IPS-NIHi7 (cell line): ENCODE measurements at regions not wholly inside any gene's neighbourhood (a gene's known extent, or its start where the extent isn't known, plus 50 kb on each side); places are given as distances from the start of the nearest gene placed in this dataset.
"Not testable (repeated sequence)": the region's sequence is repeated elsewhere in the genome, so short reads cannot be mapped to it uniquely, and the experiment has no call there.

Experiments
- DNase-seq: peaks from one replicate; pipeline ENCODE4 v3.0.0; 2012; ENCODE audit warnings: mixed read lengths; ENCODE audit errors: extremely low spot score

DNA sequence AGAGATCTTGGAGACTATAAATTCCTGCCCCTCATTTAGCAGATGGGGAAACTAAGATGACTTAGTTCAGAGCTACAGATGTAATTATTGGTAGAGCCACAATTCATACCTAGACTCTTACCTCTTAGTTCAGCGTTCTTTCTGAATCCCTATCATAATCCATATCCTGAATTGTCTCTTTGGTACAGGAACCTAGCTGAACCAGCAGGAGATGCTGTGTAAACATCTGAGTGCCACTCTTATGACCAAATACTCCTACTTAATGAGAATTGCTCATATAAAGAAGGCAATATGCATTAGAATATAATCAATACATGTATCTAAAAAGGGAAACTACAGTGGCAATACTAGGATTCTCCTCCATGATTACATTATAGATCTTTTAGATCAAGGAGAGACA, 459.0 kb downstream of the SIPA1L2 start:
- no peak for DNase-seq

DNA sequence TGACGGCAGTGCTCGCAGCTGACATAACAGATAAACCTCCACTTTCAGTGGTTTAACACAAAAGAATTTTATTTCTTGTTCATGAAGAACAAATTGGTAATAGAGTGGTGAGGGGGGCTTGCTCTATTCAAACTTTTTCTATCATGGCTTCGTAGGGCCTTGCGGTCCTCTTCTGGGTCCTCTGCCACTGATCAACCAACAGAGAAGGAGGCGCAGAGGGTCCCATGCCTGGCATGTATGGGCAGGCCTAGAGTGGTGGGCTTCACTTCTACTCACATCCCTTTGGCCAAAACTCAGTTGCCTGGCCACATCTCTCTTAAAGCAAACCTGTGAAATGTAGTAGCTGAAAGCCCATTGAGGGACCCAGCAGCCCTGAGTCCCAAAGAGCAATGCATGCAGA, 460.5 kb downstream of the SIPA1L2 start:
- DNase-seq: no peak

DNA sequence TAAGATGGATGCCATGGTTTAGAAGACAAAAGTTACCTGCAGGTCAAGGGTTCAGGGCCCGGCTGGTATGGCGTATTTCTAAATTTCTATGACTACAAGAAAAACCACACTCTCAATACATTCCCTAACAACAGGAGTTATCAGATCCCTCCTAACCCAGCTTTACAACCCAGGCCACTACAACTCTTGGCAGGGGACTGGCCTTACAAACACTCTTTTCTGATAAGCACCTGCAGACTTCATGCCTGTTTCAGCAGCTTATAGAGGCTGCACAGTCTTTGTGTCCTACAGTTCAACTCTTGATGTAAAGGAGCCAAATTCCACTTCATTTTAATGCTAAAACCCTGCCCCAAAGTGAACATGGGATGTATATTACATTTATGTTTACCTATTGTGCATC, 461.4 kb downstream of the SIPA1L2 start:
- no peak for DNase-seq

DNA sequence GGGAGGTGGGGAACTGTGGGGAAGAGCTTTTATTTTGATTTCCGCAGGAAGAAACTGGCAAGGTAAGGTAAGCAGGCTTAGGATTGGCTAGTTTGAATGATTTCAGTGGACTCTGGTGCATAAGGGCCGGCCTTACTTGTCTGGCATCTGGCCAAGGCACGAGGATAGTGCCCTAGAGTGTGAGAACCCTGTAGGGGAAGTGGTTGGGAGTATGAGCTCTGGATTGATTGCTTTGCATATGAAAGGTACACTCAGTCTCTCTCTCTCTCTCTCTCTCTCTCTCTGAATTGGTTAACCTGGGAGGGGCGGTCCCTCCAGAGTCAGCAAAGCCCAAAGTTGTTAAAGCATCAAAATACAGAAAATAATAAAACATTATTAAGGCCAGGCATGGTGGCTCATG, 463.0 kb downstream of the SIPA1L2 start:
- peak; percentile 49 for DNase-seq

DNA sequence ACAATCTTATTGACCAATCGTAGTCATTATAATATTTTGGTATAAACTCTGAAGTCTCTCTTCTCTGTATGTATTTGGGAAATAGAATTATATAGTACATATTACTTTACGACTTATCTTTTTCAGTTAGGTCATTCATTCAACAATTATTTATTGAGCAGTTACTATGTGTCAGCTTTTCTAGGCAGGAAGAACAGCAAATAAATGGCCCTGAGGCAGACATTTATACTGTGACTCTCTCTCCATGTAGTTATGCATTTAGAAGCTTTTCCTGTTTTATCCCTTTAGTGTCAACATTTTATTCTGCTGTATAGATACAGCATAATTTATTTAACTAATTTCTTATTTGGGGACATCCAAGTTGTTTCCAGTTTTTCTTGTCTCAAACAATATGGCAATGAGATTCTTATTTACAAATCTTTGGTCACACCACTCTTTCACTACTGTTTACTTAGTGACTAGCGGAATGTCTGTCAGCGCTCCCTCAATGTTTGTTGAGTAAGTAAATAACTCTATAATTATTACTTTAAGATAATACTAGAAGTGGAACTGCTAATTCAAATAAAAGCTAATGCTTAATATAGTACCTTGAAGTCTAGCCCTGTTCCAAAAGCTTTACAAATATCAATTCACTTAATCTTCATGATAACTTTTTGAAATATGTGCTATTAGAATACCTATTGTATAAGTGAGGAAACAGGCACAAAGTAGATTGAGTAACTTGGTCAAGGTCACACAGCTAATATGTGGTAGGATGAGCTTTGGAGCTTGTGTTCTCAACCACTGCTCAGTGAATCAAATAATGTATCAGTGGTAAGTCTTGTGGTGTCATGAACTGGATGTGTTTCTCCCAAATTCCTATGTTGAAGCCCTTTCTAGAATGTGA, 465.6 kb downstream of the SIPA1L2 start:
- no peak for DNase-seq

DNA sequence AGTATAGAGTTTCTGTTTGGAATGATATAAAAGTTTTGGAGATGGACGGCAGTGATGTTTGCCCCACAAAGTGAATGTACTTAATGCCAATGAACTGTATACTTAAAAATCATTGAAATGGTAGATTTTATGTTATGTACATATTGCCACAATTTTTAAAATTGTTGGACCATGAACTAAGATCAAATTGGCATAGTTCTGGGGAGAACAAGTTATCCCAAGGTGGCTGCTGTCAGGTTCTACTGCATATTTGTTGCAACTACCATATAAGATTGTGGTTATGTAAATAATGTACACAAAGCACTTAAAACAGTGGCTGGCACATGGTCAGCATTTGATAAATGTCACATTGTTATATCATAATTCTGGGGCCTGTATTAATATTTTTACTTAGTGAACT, 466.4 kb downstream of the SIPA1L2 start:
- DNase-seq: no peak

DNA sequence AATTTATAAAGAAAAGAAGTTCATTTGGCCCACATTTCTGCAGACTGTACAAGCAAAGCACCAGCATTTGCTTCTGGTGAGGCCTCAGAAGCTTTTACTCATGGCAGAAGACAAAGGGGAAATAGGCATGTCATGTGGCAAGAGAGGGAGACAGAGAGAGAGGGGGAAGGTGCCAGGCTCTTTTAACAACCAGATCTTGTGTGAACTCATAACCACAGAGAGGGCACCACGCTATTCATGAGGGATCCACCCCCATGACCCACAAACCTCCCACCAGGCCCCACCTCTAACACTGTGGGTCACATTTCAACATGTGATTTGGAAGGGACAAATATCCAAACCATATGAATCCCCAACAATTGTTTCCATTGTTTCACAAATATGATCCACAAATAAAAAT, 467.9 kb downstream of the SIPA1L2 start:
- DNase-seq: no peak

DNA sequence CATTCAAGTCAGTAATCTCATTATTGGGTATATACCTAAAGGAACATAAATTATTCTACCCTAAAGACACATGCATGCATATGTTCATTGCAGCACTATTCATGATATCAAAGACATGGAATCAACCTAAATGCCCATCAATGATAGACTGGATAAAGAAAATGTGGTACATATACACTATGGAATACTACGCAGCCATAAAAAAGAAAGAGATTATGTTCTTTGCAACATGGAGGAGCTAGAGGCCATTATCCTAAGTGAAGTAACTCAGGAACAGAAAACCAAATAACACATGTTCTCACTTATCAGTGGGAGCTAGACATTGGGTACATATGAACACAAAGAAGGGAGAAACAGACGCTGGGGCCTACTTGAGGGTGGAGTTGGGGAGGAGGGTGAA, 471.4 kb downstream of the SIPA1L2 start:
- not testable (repeated sequence) for DNase-seq

DNA sequence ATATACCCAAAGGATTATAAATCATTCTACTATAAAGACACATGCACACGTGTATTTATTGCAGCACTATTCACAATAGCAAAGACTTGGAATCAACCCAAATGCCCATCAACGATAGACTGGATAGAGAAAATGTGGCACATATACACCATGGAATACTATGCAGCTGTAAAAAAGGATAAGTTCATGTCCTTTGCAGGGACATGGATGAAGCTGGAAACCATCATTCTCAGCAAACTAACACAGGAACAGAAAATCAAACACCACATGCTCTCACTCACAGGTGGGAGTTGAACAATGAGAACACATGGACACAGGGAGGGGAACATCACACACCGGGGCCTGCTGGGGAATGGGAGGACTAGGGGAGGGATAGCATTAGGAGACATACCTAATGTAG, 473.9 kb downstream of the SIPA1L2 start:
- DNase-seq: not testable (repeated sequence)

DNA sequence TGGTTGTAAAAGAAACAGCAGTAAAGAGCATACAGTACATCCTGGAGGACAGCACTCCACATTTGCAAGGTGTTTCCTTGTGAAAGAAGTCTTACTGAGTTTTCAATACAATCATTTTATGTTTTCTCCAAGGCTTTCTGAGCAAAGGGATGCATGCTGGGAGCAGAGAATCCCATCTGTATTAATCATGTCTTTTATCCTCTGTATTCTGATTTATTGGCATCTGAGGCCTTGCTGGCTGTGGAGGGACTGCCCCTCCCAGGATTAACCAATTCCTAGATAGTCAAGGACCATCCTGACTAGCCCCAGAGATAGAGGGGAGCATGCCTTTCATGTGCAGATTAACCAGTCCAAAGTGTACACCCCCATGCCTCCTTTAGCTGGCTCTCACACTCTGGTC, 476.3 kb downstream of the SIPA1L2 start:
- no peak for DNase-seq

DNA sequence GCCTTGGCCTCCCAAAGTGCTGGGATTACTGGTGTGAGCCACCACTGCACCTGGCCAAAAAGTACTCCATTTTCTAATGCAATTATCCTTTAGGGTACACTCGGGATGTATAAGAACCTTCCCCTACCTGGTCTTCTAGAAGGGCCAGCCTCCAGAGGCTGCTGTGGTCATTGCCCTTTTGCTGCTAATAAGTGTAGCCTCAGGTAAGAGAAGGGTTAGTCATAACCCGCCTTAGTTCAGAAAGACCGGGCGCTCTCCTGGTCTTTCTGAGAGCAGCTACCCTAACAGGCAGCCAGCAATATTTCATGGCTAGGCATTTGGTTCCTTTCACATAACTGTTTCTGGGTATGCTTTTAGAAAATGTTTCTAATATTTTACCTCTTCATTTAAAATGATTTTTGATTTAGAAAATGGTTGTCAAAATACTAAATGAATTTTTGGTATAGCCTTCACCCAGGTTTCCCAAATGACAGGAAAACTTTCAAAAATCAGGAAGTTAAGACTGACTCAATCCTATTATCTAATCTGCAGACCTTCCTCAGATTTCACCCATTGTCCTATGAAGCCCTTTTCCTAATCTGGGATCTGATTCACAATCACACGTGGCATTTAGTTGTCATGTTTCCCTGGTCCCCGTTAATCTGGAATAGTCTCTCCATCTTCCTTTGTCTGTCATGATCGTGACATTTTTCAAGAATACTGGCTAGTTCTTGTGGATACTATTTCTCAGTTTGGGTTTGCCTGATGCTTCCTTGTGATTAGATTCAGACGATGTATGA, 479.0 kb downstream of the SIPA1L2 start:
- no peak for DNase-seq

DNA sequence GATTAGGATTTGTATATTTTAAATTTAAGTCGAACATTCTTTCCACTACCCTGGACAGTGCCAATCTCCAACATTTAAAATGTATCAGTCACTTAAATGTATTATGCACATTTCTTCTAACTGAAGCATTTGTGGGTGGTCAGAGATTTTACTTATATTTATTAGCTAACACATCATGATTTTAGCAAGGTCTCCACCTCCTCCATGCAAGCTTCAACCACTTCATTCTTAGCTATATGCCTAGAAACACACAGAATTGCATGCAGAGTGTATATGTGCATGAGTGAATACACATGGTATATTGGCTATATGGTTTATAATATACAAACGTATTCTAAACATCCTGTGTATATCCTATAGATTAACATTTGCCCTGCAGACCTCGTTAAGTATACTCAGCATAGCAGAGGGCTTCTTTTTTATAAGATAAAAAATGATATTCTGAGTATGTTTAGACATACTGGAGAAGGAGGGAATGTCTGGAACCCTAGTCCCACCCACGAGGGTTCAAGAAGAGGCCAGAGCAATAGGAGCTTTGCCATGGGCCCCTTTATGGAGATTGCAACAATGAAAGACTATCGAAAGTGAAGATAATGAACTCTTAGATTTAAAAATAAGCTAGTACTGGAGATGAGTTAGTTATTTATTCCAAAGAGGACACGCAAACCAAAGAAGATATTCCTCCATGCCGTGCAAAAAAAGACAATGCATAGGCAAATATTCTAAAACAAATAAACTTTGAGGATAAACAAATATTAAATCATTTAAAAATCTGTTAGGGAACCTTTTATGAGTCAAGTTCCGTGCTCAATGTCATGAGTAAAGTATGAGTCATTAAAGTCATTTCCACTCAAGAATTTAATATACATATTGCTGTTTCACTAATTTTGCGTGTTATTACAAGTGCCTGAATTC, 480.4 kb downstream of the SIPA1L2 start:
- no peak for DNase-seq

DNA sequence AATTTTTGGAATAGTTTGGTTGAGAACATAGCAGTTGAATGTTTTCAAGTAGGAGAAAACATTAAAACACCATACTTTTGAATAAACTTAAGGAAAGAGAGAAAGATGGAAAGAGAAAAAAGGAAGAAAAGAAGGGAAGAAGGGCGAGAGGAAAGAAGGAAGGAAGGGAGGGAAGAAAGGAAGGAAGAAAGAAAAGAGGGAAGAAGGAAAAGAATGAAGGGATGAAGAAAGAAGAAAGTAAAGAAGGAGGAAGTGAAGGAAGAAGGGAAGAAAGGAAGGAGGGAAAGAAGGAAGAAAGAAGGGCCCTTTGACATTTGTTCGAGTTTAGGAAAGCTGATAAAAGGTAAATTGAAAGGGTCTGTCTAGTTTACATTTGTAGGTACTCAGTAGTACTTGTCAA, 482.7 kb downstream of the SIPA1L2 start:
- no peak for DNase-seq

DNA sequence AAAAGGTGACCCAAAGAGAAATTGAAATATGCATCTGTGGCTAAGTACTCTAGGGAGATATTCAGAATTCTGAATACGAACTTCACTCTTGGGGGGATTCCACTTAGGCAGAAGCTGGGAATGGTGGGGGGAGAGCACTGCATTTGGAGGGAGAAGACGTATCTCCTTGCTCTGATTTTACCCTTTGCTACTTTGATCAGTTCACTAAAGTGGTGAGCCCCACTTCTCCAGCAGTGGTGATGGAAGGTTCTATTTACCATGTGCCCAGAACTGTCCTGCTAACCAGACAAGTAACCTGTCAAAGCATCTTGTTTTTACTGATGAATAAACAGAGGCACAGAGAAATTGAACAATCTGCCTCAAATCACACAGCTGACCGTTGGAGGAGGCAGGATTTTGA, 483.4 kb downstream of the SIPA1L2 start:
- DNase-seq: no peak

DNA sequence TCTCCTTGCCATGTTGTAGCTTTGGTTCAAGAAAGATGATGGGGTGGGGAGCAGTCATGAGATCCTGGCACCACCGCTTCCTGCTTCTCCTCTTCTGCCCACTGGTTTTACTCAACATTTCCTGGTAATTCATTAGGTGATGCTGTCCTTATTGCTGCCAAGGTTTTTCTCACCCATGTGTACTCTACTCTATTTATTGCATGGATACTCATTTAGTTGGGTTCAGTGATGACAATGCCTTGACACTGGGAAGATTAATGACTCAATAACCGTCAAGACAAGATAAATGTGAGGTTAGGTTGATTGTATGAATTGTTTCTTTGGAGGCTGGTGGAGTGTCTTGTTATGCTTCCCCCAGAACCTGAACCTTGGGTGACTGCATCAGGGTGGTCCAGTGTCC, 484.2 kb downstream of the SIPA1L2 start:
- DNase-seq: no peak

DNA sequence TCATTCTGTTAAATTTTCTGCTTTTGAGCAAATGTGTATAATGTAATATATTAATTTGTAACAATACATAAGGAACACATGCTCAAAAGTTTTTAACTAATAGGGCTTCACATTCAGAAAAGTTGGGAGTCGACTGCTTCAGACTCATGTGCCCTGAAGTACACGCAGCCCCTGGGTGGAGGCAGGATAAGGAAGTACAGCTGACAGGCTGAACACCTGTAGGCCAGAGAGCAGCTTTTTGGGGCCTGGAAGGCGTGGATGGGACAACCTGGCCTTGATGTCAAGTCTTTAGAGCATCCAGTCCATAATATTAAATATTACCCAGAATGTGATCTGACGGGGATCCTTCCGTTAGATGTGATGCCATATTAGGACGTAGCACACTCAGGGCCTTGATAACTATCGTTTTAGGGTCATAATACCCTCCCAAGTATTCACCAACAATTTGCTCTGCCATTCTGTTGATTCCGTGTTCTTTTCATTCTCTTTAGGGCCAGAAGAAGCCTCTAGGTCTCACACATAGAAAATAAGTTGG, 485.2 kb downstream of the SIPA1L2 start:
- no peak for DNase-seq

DNA sequence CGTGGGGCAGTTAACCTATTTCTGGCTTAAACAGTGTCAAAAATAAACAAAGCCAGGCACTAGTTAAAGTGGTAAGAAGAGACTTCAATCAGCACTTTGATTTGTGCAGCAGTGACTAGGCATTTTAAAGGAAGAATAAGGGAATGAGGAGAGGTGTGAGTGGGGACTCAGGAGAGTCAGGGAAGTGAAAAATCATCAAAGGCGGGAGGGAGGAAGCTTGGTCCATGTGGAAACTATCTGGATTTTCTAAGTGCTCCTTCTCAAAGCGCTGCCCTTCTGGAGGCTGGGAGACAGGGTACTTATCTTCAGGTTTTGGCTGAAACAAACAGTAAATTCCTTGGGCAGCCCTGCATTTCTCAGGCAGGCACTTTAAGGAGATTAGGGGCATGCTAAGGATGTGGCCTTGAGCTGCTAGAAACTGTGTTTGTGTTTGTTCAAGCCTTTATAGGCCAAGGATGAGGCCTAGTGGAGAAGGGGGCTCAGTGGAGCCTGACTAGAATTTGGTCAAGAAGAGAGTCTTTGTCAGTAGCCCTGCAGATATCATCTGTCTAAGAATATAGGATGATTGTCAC, 486.5 kb downstream of the SIPA1L2 start:
- DNase-seq: no peak

DNA sequence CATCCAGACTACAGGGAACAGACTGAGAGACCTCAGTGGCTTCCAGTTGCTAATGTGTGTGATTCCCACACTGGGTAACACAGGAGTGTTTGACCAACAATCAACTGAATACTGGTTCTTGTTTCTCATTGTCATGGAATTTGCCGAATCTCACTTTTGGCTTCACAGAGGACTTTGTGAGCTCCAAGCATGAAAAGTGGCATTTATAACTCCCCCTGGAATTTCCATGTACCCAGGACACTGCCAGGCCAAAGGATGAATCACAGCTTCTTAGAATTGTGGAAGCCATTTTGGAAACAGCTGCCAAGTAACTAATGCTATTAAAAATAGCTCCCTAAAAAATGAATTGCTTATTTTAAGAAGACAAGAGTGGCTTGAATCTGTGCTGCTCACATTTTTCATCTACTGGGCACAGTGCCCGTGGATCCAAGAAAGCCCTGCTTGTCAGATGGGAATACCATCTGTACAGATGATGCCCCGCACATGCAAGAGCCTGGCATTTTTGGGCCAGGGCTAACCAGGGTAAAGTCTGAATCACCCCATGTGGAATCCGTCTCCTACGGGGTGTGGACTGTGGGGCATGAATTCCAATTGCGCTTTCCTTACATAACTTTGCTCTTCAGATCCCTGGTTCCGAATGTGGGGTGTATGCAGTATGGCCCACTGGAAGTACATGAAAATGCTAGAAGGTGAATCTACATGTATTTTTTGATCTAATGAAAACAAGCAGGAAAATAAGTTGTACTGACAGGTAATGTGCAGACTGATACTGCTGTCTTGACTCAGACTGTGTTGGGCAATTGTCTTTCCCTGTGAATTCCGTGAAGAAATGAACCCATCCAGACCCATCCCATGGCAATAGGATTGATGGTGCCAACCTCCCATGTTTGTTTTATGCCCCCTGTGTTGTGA, 487.3 kb downstream of the SIPA1L2 start:
- DNase-seq: no peak

DNA sequence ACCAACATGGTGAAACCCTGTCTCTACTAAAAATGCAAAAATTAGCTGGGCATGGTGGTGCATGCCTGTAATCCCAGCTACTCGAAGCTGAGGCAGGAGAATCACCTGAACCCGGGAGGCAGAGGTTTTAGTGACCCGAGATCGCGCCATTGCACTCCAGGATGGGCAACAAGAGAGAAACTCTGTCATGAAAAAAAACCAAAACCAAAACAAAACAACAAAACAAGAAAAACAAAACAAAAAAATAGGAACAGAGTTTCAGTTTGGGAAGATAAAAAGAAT, 488.8 kb downstream of the SIPA1L2 start:
- DNase-seq: not testable (repeated sequence)

DNA sequence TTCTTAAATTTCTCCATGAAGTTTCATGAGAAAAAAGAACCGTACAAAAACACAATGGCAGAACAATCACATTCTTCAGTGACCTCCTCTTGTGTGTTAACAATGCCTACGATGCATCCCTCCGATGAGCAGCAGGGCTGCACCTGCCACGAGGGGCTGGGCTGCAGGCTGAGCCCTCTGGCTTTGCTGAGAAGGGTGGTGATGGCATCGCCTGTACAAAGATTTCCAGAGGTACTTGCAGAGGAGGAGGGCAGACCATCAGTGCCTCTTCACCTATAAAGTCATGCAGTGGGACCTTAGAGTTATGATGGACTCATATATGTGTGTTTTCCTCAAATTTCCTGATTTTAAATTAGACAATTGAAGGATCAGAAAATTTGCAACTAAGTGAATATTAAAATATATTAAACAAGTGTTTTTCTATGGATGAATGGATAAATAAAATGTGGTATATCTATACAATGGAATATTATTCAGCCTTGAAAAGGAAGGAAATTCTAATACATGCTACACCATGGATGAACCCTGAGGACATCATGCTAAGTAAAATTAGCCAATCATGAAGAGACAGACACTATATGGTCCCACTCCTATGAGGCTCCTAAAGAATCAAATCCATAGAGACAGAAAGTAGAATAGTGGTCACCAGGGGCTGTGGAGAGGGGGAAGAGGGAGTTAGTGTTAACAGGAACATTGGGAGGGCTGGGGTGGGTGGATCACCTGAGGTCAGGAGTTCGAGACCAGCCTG, 489.3 kb downstream of the SIPA1L2 start:
- DNase-seq: no peak
